22Rv1 (cell line): ENCODE measurements at regions not wholly inside any gene's neighbourhood (a gene's known extent, or its start where the extent isn't known, plus 50 kb on each side); places are given as distances from the start of the nearest gene placed in this dataset.

Experiments used
- CTCF ChIP-seq: fragments of 450-650 bp; IDR thresholded peaks from 2 replicates; pipeline ENCODE4 v1.5.1; 2017; ENCODE audit warnings: mild to moderate bottlenecking
- ZFX ChIP-seq: fragments of 450-650 bp; IDR thresholded peaks from 2 replicates; pipeline ENCODE4 v1.6.1; 2017; ENCODE audit warnings: antibody characterized with exemption, borderline replicate concordance

- TF ChIP-seq CTCF = no peak
- no peak for TF ChIP-seq ZFX
Observed at GRCh38 chr21:28877318-28877884, 115.3 kb downstream of the LTN1 start.
